ENCODE measurements at regions not wholly inside any gene's neighbourhood (a gene's known extent, or its start where the extent isn't known, plus 50 kb on each side); places are given as distances from the start of the nearest gene placed in this dataset.

DNA sequence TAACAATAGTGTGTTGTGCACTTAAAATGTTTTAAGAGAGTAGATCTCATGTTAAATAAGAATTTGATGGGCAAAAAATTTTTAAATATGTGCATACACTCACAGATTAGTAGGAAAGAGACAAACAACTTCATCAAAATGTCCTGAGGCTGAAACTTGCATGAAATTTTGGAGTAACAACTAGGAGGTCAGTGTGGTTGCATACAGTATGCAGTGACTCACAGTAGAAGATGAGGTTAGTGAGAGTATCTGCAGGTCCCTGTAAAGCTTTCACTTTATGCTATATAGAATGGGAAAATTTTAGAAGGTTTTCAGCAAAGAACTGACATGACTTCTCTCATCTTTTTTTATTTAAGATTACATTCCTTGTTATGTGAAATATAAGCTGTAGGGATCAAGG is 453.1 kb upstream of the KLHL4 start:
- DNase-seq (ENCODE audit: low read depth, low spot score): no peak
- in situ Hi-C loops (cut with HindIII; ENCODE audit: low sequenced_read_pairs): no loop called here
- TF ChIP-seq, protein P1, sequence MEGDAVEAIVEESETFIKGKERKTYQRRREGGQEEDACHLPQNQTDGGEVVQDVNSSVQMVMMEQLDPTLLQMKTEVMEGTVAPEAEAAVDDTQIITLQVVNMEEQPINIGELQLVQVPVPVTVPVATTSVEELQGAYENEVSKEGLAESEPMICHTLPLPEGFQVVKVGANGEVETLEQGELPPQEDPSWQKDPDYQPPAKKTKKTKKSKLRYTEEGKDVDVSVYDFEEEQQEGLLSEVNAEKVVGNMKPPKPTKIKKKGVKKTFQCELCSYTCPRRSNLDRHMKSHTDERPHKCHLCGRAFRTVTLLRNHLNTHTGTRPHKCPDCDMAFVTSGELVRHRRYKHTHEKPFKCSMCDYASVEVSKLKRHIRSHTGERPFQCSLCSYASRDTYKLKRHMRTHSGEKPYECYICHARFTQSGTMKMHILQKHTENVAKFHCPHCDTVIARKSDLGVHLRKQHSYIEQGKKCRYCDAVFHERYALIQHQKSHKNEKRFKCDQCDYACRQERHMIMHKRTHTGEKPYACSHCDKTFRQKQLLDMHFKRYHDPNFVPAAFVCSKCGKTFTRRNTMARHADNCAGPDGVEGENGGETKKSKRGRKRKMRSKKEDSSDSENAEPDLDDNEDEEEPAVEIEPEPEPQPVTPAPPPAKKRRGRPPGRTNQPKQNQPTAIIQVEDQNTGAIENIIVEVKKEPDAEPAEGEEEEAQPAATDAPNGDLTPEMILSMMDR (IDR thresholded peaks at IDR 0.05; ENCODE audit: low read depth, low read length): no peak
- no peak overlapping the region for H3K4me3 ChIP-seq (ENCODE audit: low read depth, low read length)

DNA sequence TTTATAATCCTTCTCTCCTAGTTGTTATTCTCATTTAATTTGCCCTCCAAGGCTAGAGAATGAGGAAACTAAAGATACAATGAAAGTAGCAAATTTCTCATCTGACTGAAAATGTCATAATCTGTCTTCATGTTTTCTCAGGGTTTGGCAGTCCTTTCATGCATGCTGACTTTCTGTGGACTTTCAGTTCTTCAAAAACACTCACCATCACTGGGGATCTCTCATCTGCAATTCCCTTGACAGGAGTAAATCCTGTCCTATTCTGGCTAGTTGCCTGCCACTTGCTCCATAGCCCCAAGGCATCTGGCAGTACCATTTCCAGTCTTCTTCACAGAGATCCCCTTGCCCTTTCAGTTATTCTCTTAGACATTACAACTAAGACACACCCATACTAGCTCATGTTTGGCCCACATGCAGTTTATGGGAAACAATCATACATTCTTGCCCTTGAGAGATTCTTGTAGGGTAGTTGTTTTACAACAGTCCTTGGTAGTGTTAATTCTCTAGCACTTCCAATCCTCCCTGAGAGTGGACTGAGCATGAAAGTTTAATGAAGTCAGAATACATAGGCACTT is 449.7 kb upstream of the KLHL4 start:
- in situ Hi-C loops (cut with HindIII; ENCODE audit: low sequenced_read_pairs): no loop called here
- TF ChIP-seq, protein P1 (IDR thresholded peaks at IDR 0.05; ENCODE audit: low read depth, low read length): no peak
- no peak overlapping the region for H3K4me3 ChIP-seq (ENCODE audit: low read depth, low read length)
- no peak for DNase-seq (ENCODE audit: low read depth, low spot score)

DNA sequence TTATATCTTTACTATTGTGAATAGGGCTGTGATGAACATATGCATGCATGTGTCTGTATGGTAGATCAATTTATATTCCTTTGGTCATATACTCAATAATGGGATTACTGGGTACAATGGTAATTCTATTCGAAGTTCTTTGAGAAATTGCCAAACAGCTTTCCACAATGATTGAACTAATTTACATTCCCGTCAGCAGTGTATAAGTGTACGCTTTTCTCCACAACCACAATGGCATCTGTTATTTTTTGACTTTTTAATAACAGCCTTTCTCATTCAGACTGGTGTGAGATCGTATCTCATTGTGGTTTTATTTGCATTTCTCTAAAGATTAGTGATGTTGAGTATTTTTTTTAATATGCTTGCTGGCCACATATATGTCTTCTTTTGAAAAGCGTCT is 439.4 kb upstream of the KLHL4 start:
- no peak overlapping the region for H3K4me3 ChIP-seq (ENCODE audit: low read depth, low read length)
- DNase-seq (ENCODE audit: low read depth, low spot score): no peak
- in situ Hi-C loops (cut with HindIII; ENCODE audit: low sequenced_read_pairs): no loop called here
- TF ChIP-seq, protein P1 (IDR thresholded peaks at IDR 0.05; ENCODE audit: low read depth, low read length): no peak

DNA sequence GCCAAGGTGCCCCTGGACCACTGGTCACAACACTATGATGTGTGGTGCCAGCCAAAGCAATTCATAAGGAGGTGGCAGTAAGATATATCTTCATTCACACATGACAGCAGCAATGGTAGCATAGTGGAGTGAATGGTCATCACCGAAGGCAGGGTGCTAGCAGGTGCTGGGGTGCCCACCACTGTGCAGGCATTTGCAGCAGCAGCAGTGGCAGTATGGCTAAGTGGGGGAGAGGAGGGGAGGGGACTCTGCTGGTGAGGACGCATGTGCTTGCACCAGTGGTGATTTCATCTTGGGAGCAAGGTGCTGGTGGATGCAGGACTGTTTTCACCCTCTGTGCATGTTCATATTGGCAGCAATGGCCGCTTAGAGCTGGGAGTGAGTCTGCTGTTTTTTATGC is 419.1 kb upstream of the KLHL4 start:
- DNase-seq (ENCODE audit: low read depth, low spot score): no peak
- TF ChIP-seq, protein P1 (IDR thresholded peaks at IDR 0.05; ENCODE audit: low read depth, low read length): no peak
- no peak overlapping the region for H3K4me3 ChIP-seq (ENCODE audit: low read depth, low read length)
- in situ Hi-C loops (cut with HindIII; ENCODE audit: low sequenced_read_pairs): no loop called here

DNA sequence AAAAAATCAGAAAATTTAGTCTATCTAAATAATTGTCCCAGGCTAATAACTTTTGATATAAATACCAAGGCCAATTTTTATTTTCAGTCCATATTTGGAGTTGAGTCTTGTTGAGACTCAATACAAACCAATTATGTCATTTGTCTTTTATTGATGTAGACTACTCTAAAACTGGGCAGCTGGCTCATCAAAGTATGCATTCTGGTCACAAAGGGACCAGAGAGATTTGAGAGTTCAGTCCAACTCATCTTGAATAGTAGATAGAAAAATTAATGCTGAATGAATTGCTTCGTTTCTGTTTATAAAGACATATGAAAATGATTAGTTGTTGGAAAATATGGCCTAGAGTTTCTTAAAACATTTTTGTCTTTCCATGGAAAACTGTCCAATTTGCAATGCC is 412.5 kb upstream of the KLHL4 start:
- no peak overlapping the region for H3K4me3 ChIP-seq (ENCODE audit: low read depth, low read length)
- TF ChIP-seq, protein P1 (IDR thresholded peaks at IDR 0.05; ENCODE audit: low read depth, low read length): no peak
- no peak for DNase-seq (ENCODE audit: low read depth, low spot score)
- in situ Hi-C loops (cut with HindIII; ENCODE audit: low sequenced_read_pairs): no loop called here

DNA sequence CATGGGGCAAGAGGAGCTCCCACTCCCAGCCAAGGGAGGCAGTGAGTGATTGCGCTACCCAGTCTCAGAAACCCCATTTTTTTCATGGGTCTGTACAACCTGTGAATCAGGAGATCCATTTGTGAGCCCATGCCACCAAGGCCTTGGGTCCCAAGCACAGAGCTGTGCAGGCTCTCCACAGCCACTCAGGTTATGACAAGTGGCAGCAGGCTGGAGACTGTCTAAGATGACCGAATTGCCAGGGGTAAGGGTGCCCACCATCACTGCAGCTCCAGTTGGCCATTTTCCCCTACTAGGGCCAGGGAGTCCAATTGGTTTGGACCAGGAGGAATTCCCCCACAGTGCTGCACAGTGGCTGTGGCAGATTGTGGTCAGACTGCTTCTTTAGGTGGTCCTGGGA is 407.5 kb upstream of the KLHL4 start:
- DNase-seq (ENCODE audit: low read depth, low spot score): no peak
- in situ Hi-C loops (cut with HindIII; ENCODE audit: low sequenced_read_pairs): no loop called here
- TF ChIP-seq, protein P1 (IDR thresholded peaks at IDR 0.05; ENCODE audit: low read depth, low read length): no peak
- no peak overlapping the region for H3K4me3 ChIP-seq (ENCODE audit: low read depth, low read length)

Data from astrocyte of the spinal cord (primary cell).